NCI-H2196 treated with DMSO at 0.1 percent for 48 hours (cell line): ENCODE measurements at regions not wholly inside any gene's neighbourhood (a gene's known extent, or its start where the extent isn't known, plus 50 kb on each side); places are given as distances from the start of the nearest gene placed in this dataset.

Experiments
- DNase-seq: peaks from one replicate; lab custom pipeline; 2025; ENCODE audit not compliant: unreplicated experiment; lab: John Stamatoyannopoulos, UW

DNA sequence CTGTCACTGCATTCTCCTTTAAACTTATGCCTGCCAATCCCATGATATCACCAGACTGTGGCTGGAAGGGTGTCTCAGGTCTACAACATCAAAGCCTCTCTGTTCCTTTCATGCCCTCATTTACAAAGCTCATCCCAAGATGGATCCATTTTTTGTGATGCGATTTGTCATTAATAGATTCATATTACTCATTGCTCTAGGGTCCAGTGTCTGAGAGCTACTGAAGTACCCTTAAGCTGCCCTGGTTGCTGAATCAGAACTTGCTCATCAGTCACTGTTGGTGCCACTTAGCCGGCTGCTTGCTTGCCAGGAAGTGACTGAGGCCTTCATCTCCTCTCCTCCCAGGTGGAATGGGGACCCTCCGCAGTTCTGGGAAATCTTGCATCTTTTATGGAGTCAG lies 395.5 kb upstream of the BOD1L1 start:
- no peak for DNase-seq

DNA sequence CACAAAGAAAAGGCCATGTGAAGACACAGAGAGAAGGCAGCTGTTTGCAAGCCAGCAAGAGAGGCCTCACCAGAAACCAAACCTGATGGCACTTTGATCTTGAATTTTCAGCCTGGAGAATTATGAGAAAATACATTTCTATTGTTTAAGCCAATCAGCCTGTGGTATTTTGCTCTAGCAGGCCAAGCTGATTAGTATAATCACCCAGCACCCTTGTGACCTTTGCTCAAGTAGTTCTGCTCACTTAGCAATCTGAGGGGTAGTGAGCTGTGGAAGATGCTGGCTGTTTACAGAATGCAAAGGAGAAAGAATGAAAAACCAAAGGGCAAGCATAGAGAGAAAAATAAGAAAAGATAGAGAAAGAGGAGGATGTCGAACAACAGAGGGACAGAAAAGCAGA lies 396.4 kb upstream of the BOD1L1 start:
- DNase-seq, result no peak

DNA sequence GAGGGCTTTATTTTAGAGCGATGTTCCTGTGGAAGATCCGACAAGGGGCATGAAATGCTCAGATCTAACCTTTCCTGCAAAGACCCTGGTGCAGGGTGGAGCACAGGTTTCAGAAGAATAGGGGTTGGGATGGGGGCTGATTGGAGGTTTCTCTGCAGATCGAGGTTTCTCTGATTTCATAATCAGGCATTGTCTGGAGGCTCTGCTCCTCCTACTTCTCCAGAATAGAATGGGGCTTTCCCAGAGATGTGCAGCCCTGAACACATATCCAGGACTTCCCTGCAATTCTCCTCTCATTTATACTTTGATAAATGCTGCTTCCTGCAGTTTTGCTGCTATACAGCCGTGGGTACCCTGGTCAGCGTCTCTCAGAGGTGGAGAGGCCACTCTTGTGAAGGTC lies 397.6 kb upstream of the BOD1L1 start:
- DNase-seq, result no peak

DNA sequence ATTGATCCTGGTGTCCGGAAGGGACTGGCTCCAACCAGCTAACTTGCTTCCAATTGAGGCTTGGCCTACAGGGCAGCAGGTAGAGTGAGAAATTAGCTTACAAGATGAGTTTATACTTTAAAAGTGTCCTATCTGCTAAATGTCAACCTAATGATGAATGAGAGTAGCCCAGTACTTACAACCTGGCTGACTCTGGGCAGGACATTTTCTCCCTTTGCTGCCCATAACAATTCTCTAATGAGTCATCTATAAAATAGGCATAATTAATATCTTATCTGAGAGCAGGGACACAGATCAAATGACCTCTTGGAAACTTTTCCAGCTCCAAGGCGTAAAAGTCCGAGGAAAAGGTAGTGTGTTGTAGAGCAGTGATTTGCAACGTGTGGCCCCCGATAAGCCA lies 398.4 kb upstream of the BOD1L1 start:
- DNase-seq, result no peak

DNA sequence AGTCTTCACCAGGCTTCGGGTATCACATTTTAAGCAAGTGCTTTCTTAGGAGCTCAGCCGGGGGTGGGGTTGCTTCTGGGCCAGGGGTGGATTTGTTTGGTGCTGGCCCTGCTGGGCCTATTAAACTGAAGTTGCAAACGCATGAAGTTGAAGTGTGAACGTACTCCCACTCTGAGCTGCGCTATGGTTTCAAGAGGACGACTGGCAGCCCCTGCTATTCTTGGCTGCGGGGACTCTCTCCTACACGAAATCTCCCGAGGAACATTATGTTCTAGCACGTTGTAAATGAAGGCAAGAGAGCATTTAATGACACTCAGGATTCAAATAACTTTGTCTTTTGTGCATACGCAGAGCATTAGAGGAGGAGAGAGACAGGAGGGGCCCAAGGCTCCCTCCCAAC lies 401.3 kb upstream of the BOD1L1 start:
- DNase-seq, result no peak

DNA sequence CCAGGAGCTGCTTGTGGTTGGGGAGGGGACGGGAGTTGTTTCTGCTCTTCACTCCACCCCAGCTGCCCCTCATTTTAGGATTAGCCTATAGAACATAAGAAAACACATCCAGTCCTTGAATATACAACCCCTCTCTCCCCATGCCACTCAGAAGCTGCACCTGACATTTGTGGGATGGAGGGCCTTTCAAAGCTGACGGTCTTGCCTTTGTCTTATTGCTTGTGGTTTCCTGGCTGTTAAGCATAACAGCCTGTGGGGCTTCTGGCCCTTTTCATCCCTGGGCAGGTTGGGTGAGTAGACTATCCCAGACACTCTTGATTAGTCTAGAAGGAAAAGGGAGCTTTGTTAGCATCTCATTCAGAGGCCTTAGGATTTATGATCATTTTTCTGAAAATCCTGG lies 407.6 kb upstream of the BOD1L1 start:
- DNase-seq, result no peak

DNA sequence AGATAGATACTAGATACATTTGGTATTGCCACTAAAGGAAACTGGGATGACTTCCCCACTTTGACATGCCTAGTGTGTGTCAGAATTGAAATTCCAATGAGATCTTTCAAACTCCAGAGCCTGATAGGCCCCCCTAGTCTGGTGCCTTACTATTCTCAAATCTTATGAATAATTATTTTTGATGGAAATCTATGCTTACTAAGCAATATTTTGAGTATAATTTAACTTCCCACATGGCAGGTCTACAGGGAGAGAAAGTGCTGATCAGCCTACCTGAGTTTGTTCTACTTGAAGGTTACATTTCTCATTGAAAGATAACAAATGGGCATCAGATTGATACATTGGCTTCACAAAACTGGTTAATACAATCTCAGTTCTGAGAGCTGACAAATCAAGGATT lies 415.7 kb upstream of the BOD1L1 start:
- no peak for DNase-seq

DNA sequence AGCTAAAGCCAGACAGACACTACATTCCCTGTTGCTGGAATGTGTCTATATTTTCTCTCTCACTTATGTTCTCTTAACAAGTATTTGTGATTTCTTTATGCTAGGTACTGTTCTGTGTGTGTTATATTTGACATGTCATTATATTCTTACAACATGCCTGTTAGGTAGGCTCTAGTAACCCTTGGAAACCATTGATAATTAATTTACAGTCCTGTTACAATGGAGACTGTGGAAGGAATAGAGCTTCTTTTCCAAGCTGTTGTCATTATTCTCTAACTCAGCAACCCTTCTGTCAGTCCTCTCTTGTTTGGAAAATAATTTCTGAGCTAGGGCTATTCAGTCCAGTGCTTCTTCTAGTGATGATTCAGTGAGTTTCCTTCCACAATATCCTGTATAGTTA lies 419.1 kb upstream of the BOD1L1 start:
- no peak for DNase-seq

DNA sequence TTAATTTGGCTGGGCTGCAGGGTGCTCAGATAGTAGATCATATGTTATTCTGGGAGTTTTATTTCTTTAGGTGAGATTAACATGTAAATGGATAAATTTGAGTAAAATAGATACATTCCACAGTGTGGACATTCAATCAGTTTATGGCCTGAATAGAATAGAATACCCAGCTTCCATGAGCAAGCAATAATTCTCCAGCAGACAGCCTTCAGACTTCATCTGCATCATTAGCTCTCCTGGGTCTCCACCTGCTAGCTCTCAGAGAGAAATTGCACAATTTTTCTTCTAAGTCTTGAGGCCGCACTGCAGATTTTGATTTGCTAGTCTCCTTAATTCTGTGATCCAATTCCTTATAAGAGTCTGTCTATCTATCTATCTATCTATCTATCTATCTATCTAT lies 420.3 kb upstream of the BOD1L1 start:
- no peak for DNase-seq

DNA sequence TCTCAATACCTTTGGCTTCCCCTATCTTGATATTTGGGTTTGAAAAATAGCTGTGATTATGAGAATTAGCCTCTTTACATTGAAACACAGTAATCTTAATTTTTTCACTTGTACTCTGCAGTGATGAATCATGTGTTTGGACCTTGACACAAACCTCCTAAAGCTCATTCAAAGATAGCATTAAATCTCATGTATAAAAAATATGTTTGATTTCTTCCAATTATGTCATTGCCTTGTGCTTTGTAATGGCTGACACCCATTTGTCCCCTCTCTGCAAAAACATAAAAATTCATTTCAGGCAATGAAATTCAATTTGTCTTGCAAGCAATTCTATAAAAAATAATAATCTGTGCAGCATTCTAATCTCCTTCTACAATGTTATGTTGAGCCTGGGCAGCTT lies 422.4 kb upstream of the BOD1L1 start:
- no peak for DNase-seq

DNA sequence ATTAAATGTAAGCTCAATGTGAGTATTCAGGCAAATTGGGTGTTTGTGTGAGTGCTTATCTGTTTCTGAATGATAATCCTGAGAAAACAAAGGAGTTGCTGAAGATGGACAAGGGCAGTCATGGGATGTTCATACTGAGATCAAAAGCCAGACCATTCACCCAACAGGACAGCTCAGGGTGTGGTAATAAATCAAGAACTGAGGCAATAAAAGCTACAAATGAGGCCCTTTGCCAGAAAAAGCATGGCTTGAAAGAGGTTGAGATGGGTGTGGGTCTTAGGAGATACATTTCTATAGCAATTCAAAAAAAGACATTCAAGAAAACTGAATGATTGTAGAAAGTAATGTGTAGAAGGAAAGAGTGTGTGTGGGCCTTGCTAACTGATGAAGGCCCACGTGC lies 425.8 kb upstream of the BOD1L1 start:
- no peak for DNase-seq

DNA sequence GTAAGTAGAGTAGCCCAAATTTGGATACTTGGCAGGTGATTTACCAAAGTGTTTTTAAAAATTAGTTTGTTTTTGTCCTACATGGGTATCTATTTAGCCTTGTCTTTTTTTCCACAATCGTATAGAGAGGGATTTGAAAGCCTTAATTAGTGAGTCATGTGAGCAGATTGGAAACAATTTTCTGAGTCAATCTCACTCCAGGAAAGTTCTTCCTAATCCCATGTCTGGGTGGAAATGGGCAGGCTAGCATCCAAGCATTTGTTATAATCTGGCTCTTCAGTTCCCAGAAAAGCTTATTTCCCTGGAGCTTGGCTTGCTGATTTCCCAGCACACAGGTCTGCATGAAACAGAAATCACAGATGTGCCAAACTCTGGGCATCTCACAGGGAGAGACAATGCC lies 426.9 kb upstream of the BOD1L1 start:
- DNase-seq, result no peak

DNA sequence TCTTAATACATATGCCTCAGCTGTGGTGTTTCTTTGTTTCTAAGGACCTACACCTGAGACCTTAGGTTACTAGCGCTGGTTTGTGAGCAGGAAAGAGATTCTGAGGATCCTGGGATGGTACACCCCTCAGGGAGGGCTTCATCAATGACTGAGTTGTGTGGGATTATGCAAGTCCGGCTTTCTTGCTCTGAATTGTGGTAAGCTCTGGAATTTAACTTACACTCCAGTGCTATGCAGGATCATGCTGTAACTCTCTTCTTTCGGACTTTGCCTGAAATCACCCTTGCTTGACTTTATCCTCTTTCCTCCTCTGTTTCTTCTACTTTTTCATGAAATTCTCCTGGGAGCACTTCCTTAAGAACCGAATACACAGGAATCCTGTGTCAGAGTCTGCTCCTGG lies 431.5 kb upstream of the BOD1L1 start:
- DNase-seq, result no peak

DNA sequence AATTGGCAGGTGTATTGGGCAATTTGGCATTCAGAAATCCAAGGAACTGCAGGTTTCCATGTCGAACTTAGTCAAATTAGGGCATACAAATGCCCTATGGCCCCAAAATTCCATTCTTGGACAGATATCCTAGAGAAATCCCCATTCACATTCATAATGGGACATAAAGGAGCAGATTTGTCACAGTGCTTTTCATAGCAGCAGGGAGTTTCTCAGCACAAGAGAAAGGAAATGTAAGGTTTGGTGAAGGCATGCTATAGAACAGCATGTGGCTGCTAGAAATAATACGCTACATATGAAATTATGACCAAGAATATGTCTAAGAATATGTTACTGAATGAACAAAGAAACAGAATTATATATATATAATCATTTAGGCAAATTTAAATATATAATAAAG lies 437.5 kb upstream of the BOD1L1 start:
- no peak for DNase-seq

DNA sequence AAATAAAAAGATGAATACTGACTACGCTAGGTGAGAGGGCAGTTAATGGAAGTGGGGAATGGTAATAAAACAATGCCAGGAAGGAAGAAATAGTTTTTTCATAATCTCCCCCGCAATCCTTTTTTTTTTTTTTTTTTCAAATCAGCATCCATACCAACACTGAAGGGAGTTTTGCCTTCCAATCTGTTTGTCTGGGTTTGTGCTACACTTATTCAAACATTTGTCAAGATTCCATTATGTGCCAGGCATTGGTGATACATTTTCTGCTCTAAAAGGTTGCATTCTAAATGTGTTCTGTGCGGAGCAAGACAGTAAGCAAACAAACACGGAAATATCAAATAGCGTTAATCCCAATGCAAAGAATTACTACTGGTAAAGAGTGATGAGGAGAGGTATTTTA lies 437.9 kb upstream of the BOD1L1 start:
- DNase-seq, result no peak

DNA sequence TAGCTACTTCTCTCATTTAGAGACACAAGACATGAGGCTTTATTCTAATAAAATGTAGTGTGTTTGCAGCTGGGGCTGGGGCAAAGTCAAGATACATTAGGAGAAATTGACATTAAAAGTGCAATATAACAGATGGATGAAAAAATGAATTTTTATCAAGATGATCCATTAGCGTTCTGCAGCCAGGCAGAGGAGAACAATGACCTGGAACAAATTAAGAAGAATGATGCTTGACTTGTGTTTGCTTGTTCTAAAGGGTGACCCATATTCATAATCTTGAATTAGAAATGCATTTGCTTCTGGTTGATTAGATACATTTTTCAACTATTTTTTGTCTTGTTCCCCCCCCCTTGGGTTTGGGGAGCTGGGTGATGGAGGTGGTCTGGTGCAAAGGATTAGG lies 439.5 kb upstream of the BOD1L1 start:
- no peak for DNase-seq

DNA sequence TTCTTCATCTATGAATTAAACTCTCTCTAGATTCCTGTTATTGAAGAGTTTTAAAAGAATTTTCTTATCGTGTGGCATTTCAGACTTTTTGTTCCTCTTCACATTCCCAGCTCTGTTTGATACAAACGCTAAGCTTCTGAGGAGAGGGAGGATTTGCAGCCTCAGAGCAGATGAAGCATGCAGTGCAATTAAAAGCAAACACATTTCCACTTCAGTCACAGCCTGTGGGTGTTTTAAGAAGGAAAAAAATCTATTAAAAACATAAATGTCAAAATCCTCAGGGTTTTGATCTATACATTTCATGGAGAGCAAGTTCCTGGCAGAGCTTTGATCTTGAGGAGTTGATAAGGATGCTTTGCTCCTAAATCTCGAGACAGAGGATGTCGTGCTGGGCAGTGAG lies 442.4 kb upstream of the BOD1L1 start:
- no peak for DNase-seq

DNA sequence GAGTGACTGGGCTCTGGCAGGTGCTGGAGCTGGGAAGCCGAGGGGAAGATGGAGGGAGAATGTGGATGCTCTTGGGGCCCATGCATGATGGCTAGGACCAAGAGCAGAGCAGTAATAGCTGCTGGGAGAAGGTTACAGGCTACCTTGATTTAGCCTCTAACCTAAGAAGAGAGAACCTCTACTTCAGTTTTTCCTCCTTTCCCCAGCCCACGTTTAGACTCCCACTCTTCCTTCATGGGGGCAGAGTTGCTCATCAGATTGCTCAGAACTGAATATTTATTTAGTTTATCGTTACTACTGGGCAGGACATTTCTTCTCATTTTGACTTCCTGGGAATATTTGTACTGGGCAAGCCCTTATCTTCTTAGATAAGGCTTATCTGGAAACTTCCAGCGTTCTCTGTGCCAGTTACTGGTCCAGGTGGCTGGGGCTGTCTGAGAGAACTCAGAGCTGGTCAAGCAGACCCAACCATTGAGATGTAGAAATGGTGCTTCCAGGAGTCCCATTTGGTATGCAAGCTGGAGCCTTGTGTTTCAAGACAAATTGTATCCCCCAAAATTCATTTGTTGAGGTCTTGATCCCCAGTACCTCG lies 442.9 kb upstream of the BOD1L1 start:
- no peak for DNase-seq

DNA sequence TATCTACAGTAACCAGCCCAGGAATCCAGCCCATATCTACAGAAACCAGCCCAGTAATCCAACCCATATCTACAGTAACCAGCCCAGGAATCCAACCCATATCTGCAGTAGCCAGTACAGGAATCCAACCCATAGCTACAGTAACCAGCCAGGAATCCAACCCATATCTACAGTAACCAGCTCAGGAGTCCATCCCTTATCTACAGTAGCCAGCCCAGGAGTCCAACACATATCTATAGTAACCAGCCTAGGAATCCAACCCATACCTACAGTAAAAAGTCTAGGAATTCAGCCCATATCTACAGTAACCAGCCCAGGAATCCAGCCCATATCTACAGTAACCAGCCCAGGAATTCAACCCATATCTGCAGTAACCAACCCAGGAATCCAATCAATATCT lies 445.0 kb upstream of the BOD1L1 start:
- no peak for DNase-seq

DNA sequence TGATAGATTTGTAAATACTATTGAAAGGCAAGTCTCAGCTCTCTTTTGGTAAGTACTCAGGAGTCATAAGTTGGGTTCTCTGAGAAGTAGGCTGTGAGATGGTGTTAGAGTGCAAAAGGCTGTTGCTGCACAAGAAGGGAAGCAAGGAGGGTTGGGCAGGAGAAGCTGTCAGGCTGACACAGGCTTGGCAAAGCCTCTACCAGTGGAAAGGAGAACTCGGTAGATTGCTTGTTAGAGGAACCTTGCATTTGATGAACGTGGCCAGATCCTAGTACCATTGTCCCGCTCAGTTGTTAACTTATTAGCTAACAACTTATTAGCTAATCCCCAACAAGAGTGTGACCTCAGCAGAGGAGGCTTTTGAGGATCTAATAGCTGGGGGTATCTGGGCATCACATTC lies 449.3 kb upstream of the BOD1L1 start:
- no peak for DNase-seq

DNA sequence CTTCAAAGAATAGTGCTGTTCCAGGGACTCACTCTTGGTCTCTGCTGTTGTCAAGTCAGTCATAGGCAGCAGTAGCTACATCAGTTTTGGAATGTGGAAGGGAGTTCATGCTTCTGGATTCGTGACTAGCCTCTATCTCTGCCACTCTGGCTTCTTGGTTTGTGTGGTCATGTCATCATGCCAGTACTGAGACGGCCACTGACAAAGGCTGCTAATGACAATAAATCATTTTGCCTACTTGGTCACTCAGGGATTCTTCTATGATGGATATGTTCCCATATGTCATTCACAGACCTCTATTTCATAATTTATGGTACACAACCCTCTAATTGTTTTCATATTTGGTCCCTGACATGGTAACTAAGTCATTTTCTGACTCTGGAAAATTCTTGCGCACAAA lies 450.8 kb upstream of the BOD1L1 start:
- no peak for DNase-seq

DNA sequence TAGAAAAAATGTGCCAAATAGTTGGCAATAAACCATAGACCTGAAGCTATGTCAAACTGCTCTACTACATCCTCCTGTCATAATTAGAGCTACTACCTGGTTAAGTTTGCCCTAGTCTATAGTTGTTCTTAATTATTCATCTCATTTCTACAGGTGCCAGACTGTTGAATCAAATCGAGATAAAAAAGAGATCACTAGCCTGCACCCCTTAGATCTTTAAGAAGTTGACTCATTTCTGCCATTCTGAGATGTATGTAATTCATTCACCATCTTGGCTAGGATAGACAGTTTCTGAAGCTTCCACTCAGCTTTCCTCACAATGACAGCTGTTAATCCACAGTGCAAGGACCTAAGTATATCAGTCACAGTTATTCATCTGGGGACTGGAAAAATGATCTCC lies 452.1 kb upstream of the BOD1L1 start:
- no peak for DNase-seq

DNA sequence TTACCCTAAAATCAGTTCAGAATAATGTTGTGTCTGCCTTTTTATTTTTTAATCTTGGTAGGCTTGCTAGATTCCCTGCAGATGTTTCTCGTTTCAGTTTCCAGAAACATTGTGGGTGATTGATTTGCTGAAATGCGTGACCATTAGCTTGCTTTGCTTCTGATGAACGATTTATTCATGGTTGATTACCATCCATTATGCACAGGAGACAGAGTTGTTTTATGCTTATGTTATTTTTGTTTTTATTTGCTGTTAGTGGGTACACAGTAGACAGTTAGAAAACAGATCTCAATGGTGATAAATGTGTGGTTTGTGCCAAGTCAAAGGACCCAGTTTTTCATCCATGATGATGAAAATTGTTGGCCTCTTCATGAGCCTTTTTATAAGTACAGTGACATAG lies 455.6 kb upstream of the BOD1L1 start:
- no peak for DNase-seq

DNA sequence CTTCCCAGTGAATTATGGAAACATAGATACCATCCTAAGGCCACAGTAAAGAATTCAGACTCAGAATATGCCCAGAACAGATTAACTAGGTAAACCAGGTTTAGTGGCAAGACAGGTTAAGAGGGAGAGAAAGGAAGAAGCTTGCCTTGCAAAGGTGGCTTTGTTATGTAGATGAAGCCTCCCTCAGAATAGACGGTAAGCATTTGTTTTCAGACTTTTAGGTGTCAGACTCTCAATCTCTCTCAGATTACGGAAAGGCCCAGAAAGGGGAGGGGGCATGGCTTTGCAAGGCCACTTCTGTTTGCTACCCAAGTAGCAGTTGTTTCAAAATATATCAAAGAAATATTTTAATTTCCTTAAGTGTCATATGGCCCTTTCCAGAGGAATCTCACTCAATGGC lies 457.1 kb upstream of the BOD1L1 start:
- no peak for DNase-seq
